Endothelial cell of umbilical vein (primary cell): ENCODE measurements at regions not wholly inside any gene's neighbourhood (a gene's known extent, or its start where the extent isn't known, plus 50 kb on each side); places are given as distances from the start of the nearest gene placed in this dataset.

Experiments
- BruUV-seq: library from RNA; stranded (reverse); fragments of 400-500 nt; replicated peaks from 2 replicates; lab custom pipeline; 2021; lab: Mats Ljungman, UMichigan
- CTCF ChIA-PET: fragments of 300-600, 350-600 bp; sonication (Branson Sonifier 250); formaldehyde crosslinking; loops from one replicate; lab custom pipeline; 2021; ENCODE audit warnings: antibody characterized with exemption, inconsistent platforms; lab: Charles Lee
- POLR2A ChIA-PET: fragments of 300-600, 350-600 bp; sonication (Branson Sonifier 250); formaldehyde crosslinking; loops from one replicate; lab custom pipeline; 2021; ENCODE audit warnings: antibody characterized with exemption, inconsistent platforms; lab: Charles Lee
- DNase-seq: peaks from one replicate; pipeline ENCODE4 v3.0.0-alpha.2; 2011; ENCODE audit warnings: low read depth, low spot score
- FAIRE-seq: peaks from 2 replicates; lab custom pipeline; 2011; peaks lifted over from hg19 to GRCh38; lab: Jason Lieb, UNC
- H2AFZ ChIP-seq: 2 replicates; pipeline ENCODE4 v1.6.0; 2012; ENCODE audit warnings: low read depth, low read length, control low read depth, inconsistent platforms
- H3K27ac ChIP-seq: 2 replicates; pipeline ENCODE4 v1.5.1; 2011; ENCODE audit warnings: low read depth, mild to moderate bottlenecking, control low read depth, low read length, moderate library complexity; ENCODE audit not compliant: insufficient read depth
- H3K27me3 ChIP-seq, 2 experiments: 2 replicates each; pipeline versions ENCODE4 v1.6.0 to v1.6.1; 2011; ENCODE audit warnings: low read length in 2 of 2, mixed read lengths in 1 of 2; ENCODE audit not compliant: control insufficient read depth in 2 of 2, insufficient read depth in 2 of 2
- H3K36me3 ChIP-seq, 2 experiments: 2 replicates in 1 of 2; 3 replicates in 1 of 2; pipeline ENCODE4 v1.5.1; 2011; ENCODE audit warnings: low read length in 2 of 2, mild to moderate bottlenecking in 1 of 2, moderate library complexity in 1 of 2; ENCODE audit not compliant: control insufficient read depth in 2 of 2, insufficient read depth in 2 of 2; ENCODE audit errors: extremely low read depth in 1 of 2
- H3K4me1 ChIP-seq: 3 replicates; pipeline ENCODE4 v1.5.1; 2011; ENCODE audit warnings: mild to moderate bottlenecking, low read length; ENCODE audit not compliant: control insufficient read depth, insufficient read depth; ENCODE audit errors: extremely low read depth
- H3K4me2 ChIP-seq: 2 replicates; pipeline ENCODE4 v1.6.1; 2011; ENCODE audit warnings: low read length, control low read depth, mixed read lengths; ENCODE audit not compliant: insufficient read depth
- H3K4me3 ChIP-seq, 3 experiments: fragments of 200-600 bp in 1 of 3; sonication (generic), shearing (Covaris generic) in 1 of 3; replicated peaks in 1 of 3; 2 replicates each; pipeline ENCODE4 v1.5.1; 2011 to 2016; ENCODE audit warnings: control low read depth in 3 of 3, low read length in 3 of 3, mild to moderate bottlenecking in 2 of 3, inconsistent platforms in 1 of 3, low read depth in 1 of 3, moderate library complexity in 1 of 3; ENCODE audit not compliant: insufficient read depth in 1 of 3
- H3K79me2 ChIP-seq: 2 replicates; pipeline ENCODE4 v1.6.0; 2012; ENCODE audit warnings: low read length, inconsistent platforms; ENCODE audit not compliant: control insufficient read depth, insufficient read depth
- H3K9ac ChIP-seq: replicated peaks from 2 replicates; pipeline ENCODE3; 2011; ENCODE audit warnings: low read length, control low read depth; ENCODE audit not compliant: insufficient read depth; ENCODE audit errors: extremely low read depth
- H3K9me1 ChIP-seq: replicated peaks from 3 replicates; pipeline ENCODE4 v1.6.0; 2011; ENCODE audit warnings: mild to moderate bottlenecking, low read length; ENCODE audit not compliant: control insufficient read depth, insufficient read depth; ENCODE audit errors: extremely low read depth
- H3K9me3 ChIP-seq: replicated peaks from 2 replicates; pipeline ENCODE4 v1.5.1; 2012; ENCODE audit warnings: low read length, inconsistent platforms; ENCODE audit not compliant: control insufficient read depth, insufficient read depth
- H4K20me1 ChIP-seq: replicated peaks from 2 replicates; pipeline ENCODE3; 2011; ENCODE audit warnings: mild to moderate bottlenecking, low read length; ENCODE audit not compliant: control insufficient read depth, insufficient read depth; ENCODE audit errors: extremely low read depth
- EZH2 ChIP-seq: IDR thresholded peaks from 2 replicates; pipeline ENCODE4 v1.6.1; 2012; ENCODE audit warnings: borderline replicate concordance, low read depth, mild to moderate bottlenecking, moderate library complexity, low read length, inconsistent platforms; ENCODE audit not compliant: severe bottlenecking
- FOS ChIP-seq: IDR thresholded peaks from 2 replicates; pipeline ENCODE4 v1.6.1; 2011; ENCODE audit warnings: mild to moderate bottlenecking, low read length, moderate library complexity, borderline replicate concordance; ENCODE audit not compliant: insufficient read depth
- GATA2 ChIP-seq: IDR thresholded peaks from 2 replicates; pipeline ENCODE4 v1.7.0; 2011; ENCODE audit warnings: low read depth, mild to moderate bottlenecking, moderate library complexity, mixed read lengths, low read length; ENCODE audit not compliant: insufficient read length, insufficient read depth
- JUN ChIP-seq: IDR thresholded peaks from 2 replicates; pipeline ENCODE4 v1.6.1; 2011; ENCODE audit warnings: borderline replicate concordance, low read depth; ENCODE audit not compliant: insufficient read length, insufficient read depth
- MAX ChIP-seq: IDR thresholded peaks from 2 replicates; pipeline ENCODE4 v1.6.1; 2011; ENCODE audit not compliant: insufficient read depth, insufficient read length
- MYC ChIP-seq: IDR thresholded peaks from one replicate; pipeline ENCODE4 v1.6.1; 2011; ENCODE audit warnings: mild to moderate bottlenecking, low read depth, low read length
- POLR2A ChIP-seq: IDR thresholded peaks from 2 replicates; pipeline ENCODE4 v1.6.1; 2012; ENCODE audit warnings: low read depth, mild to moderate bottlenecking, control low read depth, low read length
- POLR2AphosphoS5 ChIP-seq: IDR thresholded peaks from 2 replicates; pipeline ENCODE4 v1.6.1; 2012; ENCODE audit warnings: low read depth, mild to moderate bottlenecking, control low read depth, low read length, moderate library complexity; ENCODE audit not compliant: insufficient read depth
- dilution Hi-C: fragments of 300-500 bp; cut with MboI; formaldehyde crosslinking; loops from one replicate; pipeline ENCODE4 v1.15.0; 2019; ENCODE audit warnings: low sequenced_read_pairs; ENCODE audit not compliant: extremely low pct_ligation_motif_present
- intact Hi-C: fragments of 100-400 bp; cut with micrococcal nuclease; formaldehyde crosslinking; loops from one replicate; pipeline ENCODE4 v1.10.0; 2022
- TF ChIP-seq, protein P1 (sequence below), 2 donors: IDR thresholded peaks; 1 replicate in 1 of 2; 2 replicates in 1 of 2; pipeline ENCODE4 v1.5.1; 2011; ENCODE audit warnings: low read length in 2 of 2, mild to moderate bottlenecking in 2 of 2, moderate library complexity in 2 of 2, control low read depth in 1 of 2, inconsistent platforms in 1 of 2, low read depth in 1 of 2; ENCODE audit not compliant: insufficient read depth in 1 of 2; ENCODE audit errors: extremely low read depth in 1 of 2

DNA sequence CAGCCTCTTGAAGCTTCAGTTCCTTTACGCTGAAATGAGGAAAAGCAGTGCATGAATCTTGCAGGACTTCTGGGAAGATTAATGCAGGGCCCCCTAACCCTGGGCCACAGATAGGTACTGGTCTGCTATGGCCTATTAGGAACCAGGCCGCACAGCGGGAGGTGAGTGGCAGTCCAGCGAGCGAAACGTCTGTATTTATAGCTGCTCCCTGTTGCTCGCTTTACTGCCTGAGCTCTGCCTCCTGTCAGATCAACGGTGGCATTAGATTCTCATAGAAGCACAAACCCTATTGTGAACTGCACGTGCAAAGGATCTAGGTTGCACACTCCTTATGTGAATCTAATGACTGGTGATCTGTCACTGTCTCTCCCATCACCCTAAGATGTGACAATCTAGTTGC is 130.2 kb downstream of the CHRM3 start:
- no peaks in the 10 kb centered on the region for H3K36me3 ChIP-seq
- TF ChIP-seq GATA2 (no peak), MAX (no peak), EZH2 (no peak), FOS (no peak), JUN (no peak)
- no peaks in the 10 kb centered on the region for H3K9me1 ChIP-seq
- no peak overlapping the region for H3K9ac ChIP-seq
- no peak overlapping the region for H3K4me2 ChIP-seq
- no peaks in the 10 kb centered on the region for H4K20me1 ChIP-seq
- BruUV-seq = no TSS peak
- peaks cover 2% of the 10 kb centered on the region for H3K9me3 ChIP-seq
- no peak overlapping the region for H3K27ac ChIP-seq
- ChIA-PET POLR2A (no interaction called here), CTCF (no interaction called here)
- no peaks in the 10 kb centered on the region for H3K27me3 ChIP-seq
- H3K4me1 ChIP-seq = no peaks in the 10 kb centered on the region
- intact Hi-C loops = no loop called here
- FAIRE-seq (no peak), DNase-seq (no peak)
- no peaks in the 10 kb centered on the region for H3K79me2 ChIP-seq
- no peak overlapping the region for H2AFZ ChIP-seq
- H3K4me3 ChIP-seq = no peak overlapping the region
- dilution Hi-C loops = no loop called here

- CTCF ChIA-PET = no interaction called here
- POLR2A ChIA-PET = no interaction called here
Observed at GRCh38 chr1:239526391-239526790, 140.0 kb downstream of the CHRM3 start.

More at GRCh38 chr1:239526391-239526790, 140.0 kb downstream of the CHRM3 start:
- Histone ChIP-seq H3K4me1 (no peaks in the 10 kb centered on the region), H2AFZ (no peak overlapping the region), H3K79me2 (no peaks in the 10 kb centered on the region), H3K9ac (no peak overlapping the region), H3K4me2 (no peak overlapping the region), H3K27me3 (no peaks in the 10 kb centered on the region), H3K36me3 (no peaks in the 10 kb centered on the region), H3K27ac (no peak overlapping the region), H3K4me3 (no peak overlapping the region), H4K20me1 (no peaks in the 10 kb centered on the region), H3K9me3 (no peaks in the 10 kb centered on the region), H3K9me1 (no peaks in the 10 kb centered on the region)
- intact Hi-C loops = no loop called here
- no TSS peak for BruUV-seq
- no peak for DNase-seq
- no peak for TF ChIP-seq EZH2
- no peak for TF ChIP-seq JUN
- no peak for TF ChIP-seq POLR2A
- no peak for TF ChIP-seq GATA2
- TF ChIP-seq MAX = no peak
- no peak for TF ChIP-seq FOS
- TF ChIP-seq MYC = no peak
- TF ChIP-seq, protein P1, sequence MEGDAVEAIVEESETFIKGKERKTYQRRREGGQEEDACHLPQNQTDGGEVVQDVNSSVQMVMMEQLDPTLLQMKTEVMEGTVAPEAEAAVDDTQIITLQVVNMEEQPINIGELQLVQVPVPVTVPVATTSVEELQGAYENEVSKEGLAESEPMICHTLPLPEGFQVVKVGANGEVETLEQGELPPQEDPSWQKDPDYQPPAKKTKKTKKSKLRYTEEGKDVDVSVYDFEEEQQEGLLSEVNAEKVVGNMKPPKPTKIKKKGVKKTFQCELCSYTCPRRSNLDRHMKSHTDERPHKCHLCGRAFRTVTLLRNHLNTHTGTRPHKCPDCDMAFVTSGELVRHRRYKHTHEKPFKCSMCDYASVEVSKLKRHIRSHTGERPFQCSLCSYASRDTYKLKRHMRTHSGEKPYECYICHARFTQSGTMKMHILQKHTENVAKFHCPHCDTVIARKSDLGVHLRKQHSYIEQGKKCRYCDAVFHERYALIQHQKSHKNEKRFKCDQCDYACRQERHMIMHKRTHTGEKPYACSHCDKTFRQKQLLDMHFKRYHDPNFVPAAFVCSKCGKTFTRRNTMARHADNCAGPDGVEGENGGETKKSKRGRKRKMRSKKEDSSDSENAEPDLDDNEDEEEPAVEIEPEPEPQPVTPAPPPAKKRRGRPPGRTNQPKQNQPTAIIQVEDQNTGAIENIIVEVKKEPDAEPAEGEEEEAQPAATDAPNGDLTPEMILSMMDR (IDR thresholded peaks at IDR 0.05; ENCODE audit: extremely low read depth in 1 of 2, insufficient read depth in 1 of 2, low read depth in 1 of 2, low read length in 2 of 2) = no peak
- no peak for TF ChIP-seq POLR2AphosphoS5
- no peak for FAIRE-seq
- dilution Hi-C loops = no loop called here
